H9 (cell line): ENCODE measurements at regions not wholly inside any gene's neighbourhood (a gene's known extent, or its start where the extent isn't known, plus 50 kb on each side); places are given as distances from the start of the nearest gene placed in this dataset.

ENCODE experiments used
- DNase-seq: peaks from one replicate; pipeline ENCODE4 v3.0.0-alpha.2; 2017
- H2AFZ ChIP-seq: one replicate; pipeline ENCODE4 v1.6.1; 2013; ENCODE audit warnings: mild to moderate bottlenecking, low read length, control low read depth, moderate library complexity
- H2AK5ac ChIP-seq: 2 replicates; pipeline ENCODE4 v1.6.1; 2013; ENCODE audit warnings: low read length, control low read depth, mixed read lengths; ENCODE audit not compliant: insufficient read length
- H2BK120ac ChIP-seq: one replicate; pipeline ENCODE4 v1.6.1; 2013; ENCODE audit warnings: low read depth, mild to moderate bottlenecking, low read length, control low read depth, inconsistent platforms; ENCODE audit not compliant: poor library complexity, severe bottlenecking
- H2BK12ac ChIP-seq: 2 replicates; pipeline ENCODE4 v1.6.1; 2013; ENCODE audit warnings: low read length, control low read depth, mixed read lengths, low read depth; ENCODE audit not compliant: insufficient read length
- H2BK15ac ChIP-seq: 2 replicates; pipeline ENCODE4 v1.6.1; 2013; ENCODE audit warnings: low read depth, low read length, control low read depth
- H2BK20ac ChIP-seq: one replicate; pipeline ENCODE4 v1.6.1; 2013; ENCODE audit warnings: low read depth, mild to moderate bottlenecking, low read length, control low read depth, inconsistent platforms; ENCODE audit not compliant: poor library complexity, severe bottlenecking
- H2BK5ac ChIP-seq: 2 replicates; pipeline ENCODE4 v1.6.1; 2013; ENCODE audit warnings: low read length, control low read depth, mixed read lengths; ENCODE audit not compliant: insufficient read length
- H3K14ac ChIP-seq: 2 replicates; pipeline ENCODE4 v1.6.1; 2013; ENCODE audit warnings: low read length, control low read depth; ENCODE audit not compliant: insufficient read depth
- H3K18ac ChIP-seq: 2 replicates; pipeline ENCODE4 v1.6.1; 2013; ENCODE audit warnings: low read depth, mild to moderate bottlenecking, mixed read lengths, low read length, control low read depth; ENCODE audit not compliant: insufficient read length
- H3K23ac ChIP-seq: 2 replicates; pipeline ENCODE4 v1.6.1; 2013; ENCODE audit warnings: low read length, control low read depth, mixed read lengths, low read depth; ENCODE audit not compliant: insufficient read length
- H3K23me2 ChIP-seq: 2 replicates; pipeline ENCODE4 v1.6.1; 2013; ENCODE audit warnings: low read depth, mild to moderate bottlenecking, mixed read lengths, low read length, control low read depth; ENCODE audit not compliant: insufficient read length, poor library complexity, severe bottlenecking
- H3K27ac ChIP-seq: 2 replicates; pipeline ENCODE4 v1.5.1; 2013; ENCODE audit warnings: low read length, control low read depth, mixed read lengths, low read depth; ENCODE audit not compliant: insufficient read length
- H3K27me3 ChIP-seq: 2 replicates; pipeline ENCODE4 v1.6.1; 2013; ENCODE audit warnings: low read length, control low read depth, inconsistent platforms; ENCODE audit not compliant: insufficient read depth
- H3K4ac ChIP-seq: 2 replicates; pipeline ENCODE4 v1.6.1; 2013; ENCODE audit warnings: low read depth, mild to moderate bottlenecking, control low read depth, inconsistent platforms, low read length, moderate library complexity
- H3K4me1 ChIP-seq: 2 replicates; pipeline ENCODE4 v1.6.1; 2013; ENCODE audit warnings: low read length, control low read depth, inconsistent platforms; ENCODE audit not compliant: insufficient read depth
- H3K4me2 ChIP-seq: 2 replicates; pipeline ENCODE4 v1.6.1; 2013; ENCODE audit warnings: low read length, control low read depth, mixed read lengths; ENCODE audit not compliant: insufficient read length, insufficient read depth
- H3K56ac ChIP-seq: 2 replicates; pipeline ENCODE4 v1.6.1; 2013; ENCODE audit warnings: low read depth, mild to moderate bottlenecking, mixed read lengths, low read length, control low read depth; ENCODE audit not compliant: insufficient read length
- H3K79me1 ChIP-seq: 2 replicates; pipeline ENCODE4 v1.6.1; 2013; ENCODE audit warnings: low read depth, mild to moderate bottlenecking, moderate library complexity, low read length, control low read depth, inconsistent platforms; ENCODE audit not compliant: insufficient read depth, poor library complexity, severe bottlenecking
- H3K79me2 ChIP-seq: 2 replicates; pipeline ENCODE4 v1.6.1; 2013; ENCODE audit warnings: low read length, control low read depth, inconsistent platforms; ENCODE audit not compliant: insufficient read depth
- H3K9ac ChIP-seq: 2 replicates; pipeline ENCODE4 v1.6.1; 2013; ENCODE audit warnings: low read length, control low read depth, mixed read lengths; ENCODE audit not compliant: insufficient read length; ENCODE audit errors: extremely low read depth
- H3K9me3 ChIP-seq: one replicate; pipeline ENCODE4 v1.6.1; 2013; ENCODE audit warnings: low read depth, low read length, inconsistent platforms; ENCODE audit not compliant: control insufficient read depth
- H3T11ph ChIP-seq: one replicate; pipeline ENCODE4 v1.6.1; 2013; ENCODE audit warnings: mild to moderate bottlenecking, low read length, control low read depth, inconsistent platforms
- H4K20me1 ChIP-seq: one replicate; pipeline ENCODE4 v1.6.1; 2013; ENCODE audit not compliant: control insufficient read depth, insufficient read length, insufficient read depth
- H4K5ac ChIP-seq: 2 replicates; pipeline ENCODE4 v1.6.1; 2013; ENCODE audit warnings: low read depth, mild to moderate bottlenecking, mixed read lengths, low read length, control low read depth; ENCODE audit not compliant: insufficient read length
- H4K8ac ChIP-seq: replicated peaks from 2 replicates; pipeline ENCODE4 v1.6.1; 2013; ENCODE audit warnings: low read length, control low read depth, mixed read lengths, low read depth; ENCODE audit not compliant: insufficient read length
- H4K91ac ChIP-seq: 2 replicates; pipeline ENCODE4 v1.6.1; 2013; ENCODE audit warnings: low read depth, mild to moderate bottlenecking, moderate library complexity, mixed read lengths, low read length, control low read depth; ENCODE audit not compliant: insufficient read length
- H3K27ac Mint-ChIP-seq, 3 experiments: 2 replicates in 2 of 3; 3 replicates in 1 of 3; pipeline ENCODE4 v1.8.0; 2020 to 2021; ENCODE audit warnings: mixed read lengths in 3 of 3, mild to moderate bottlenecking in 1 of 3, moderate library complexity in 1 of 3
- H3K27me3 Mint-ChIP-seq: 2 replicates; pipeline ENCODE4 v1.8.0; 2021; ENCODE audit warnings: low read depth, mild to moderate bottlenecking, moderate library complexity, mixed read lengths
- H3K36me3 Mint-ChIP-seq, 3 experiments: 2 replicates in 2 of 3; 3 replicates in 1 of 3; pipeline ENCODE4 v1.8.0; 2020 to 2021; ENCODE audit warnings: low read depth in 3 of 3, mixed read lengths in 3 of 3; ENCODE audit not compliant: insufficient read depth in 1 of 3
- H3K4me1 Mint-ChIP-seq, 2 experiments: 2 replicates each; pipeline ENCODE4 v1.8.0; 2020; ENCODE audit warnings: mixed read lengths in 2 of 2
- H3K4me3 Mint-ChIP-seq, 2 experiments: 2 replicates in 1 of 2; 3 replicates in 1 of 2; pipeline ENCODE4 v1.8.0; 2020 to 2021; ENCODE audit warnings: mild to moderate bottlenecking in 2 of 2, mixed read lengths in 2 of 2, moderate library complexity in 1 of 2
- H3K9me3 Mint-ChIP-seq, 2 experiments: 2 replicates in 1 of 2; 3 replicates in 1 of 2; pipeline ENCODE4 v1.8.0; 2020; ENCODE audit warnings: mild to moderate bottlenecking in 2 of 2, mixed read lengths in 2 of 2, moderate library complexity in 1 of 2
- CTCF ChIP-seq: fragments of 200-600 bp; sonication (generic); conservative IDR thresholded peaks from 3 replicates; pipeline ENCODE4 v1.8.0; 2021; ENCODE audit warnings: antibody characterized with exemption, mild to moderate bottlenecking
- WGBS: extraction: QIAGEN DNeasy Blood & Tissue Kit; methylation state at CpG from one replicate; pipeline ENCODE4 v1.1.7; 2013; ENCODE audit warnings: missing lambda C conversion rate, low lambda C conversion rate, mixed read lengths; ENCODE audit not compliant: insufficient read length; ENCODE audit errors: extremely low coverage; 5-methylcytosine and 5-hydroxymethylcytosine counted together

- no peak overlapping the region for H4K8ac ChIP-seq
- H3K36me3 Mint-ChIP-seq: no peaks in the 10 kb centered on the region
- H3K23ac ChIP-seq: no peak overlapping the region
- no peaks in the 10 kb centered on the region for H3K27me3 ChIP-seq
- H4K5ac ChIP-seq: no peak overlapping the region
- H3K14ac ChIP-seq: no peak overlapping the region
- no peaks in the 10 kb centered on the region for H4K20me1 ChIP-seq
- H3K27ac ChIP-seq: no peak overlapping the region
- H2BK12ac ChIP-seq: no peak overlapping the region
- H2AFZ ChIP-seq: no peak overlapping the region
- H2BK15ac ChIP-seq: no peak overlapping the region
- H3K79me2 ChIP-seq: no peaks in the 10 kb centered on the region
- no peak overlapping the region for H3K9ac ChIP-seq
- no peak overlapping the region for H3K18ac ChIP-seq
- H3K9me3 Mint-ChIP-seq: peaks cover 6 to 10% of the 10 kb centered on the region in 2 experiments; a peak in 4 of 5 replicates
- DNase-seq: no peak
- no peaks in the 10 kb centered on the region for H3K79me1 ChIP-seq
- no peak overlapping the region for H2BK120ac ChIP-seq
- H4K91ac ChIP-seq: no peak overlapping the region
- no peak overlapping the region for H2AK5ac ChIP-seq
- peaks cover 0 to 3% of the 10 kb centered on the region in 2 experiments; a peak in 2 of 4 replicates for H3K4me1 Mint-ChIP-seq
- no peak overlapping the region for H3K4me2 ChIP-seq
- no peak overlapping the region for H3T11ph ChIP-seq
- H3K4ac ChIP-seq: no peak overlapping the region
- no peak overlapping the region for H3K4me3 Mint-ChIP-seq
- H3K27me3 Mint-ChIP-seq: no peaks in the 10 kb centered on the region
- no peak overlapping the region for H2BK5ac ChIP-seq
- no peak overlapping the region; a peak in 1 of 7 replicates for H3K27ac Mint-ChIP-seq
- no peaks in the 10 kb centered on the region for H3K9me3 ChIP-seq
- no peak overlapping the region for H3K56ac ChIP-seq
- no peaks in the 10 kb centered on the region for H3K23me2 ChIP-seq
- peaks cover 3% of the 10 kb centered on the region; the same call in 1 of the 2 replicates for H3K4me1 ChIP-seq
- TF ChIP-seq CTCF: no peak
- H2BK20ac ChIP-seq: no peak overlapping the region
- no CpG with 5 or more reads among the region's 2 CpGs for whole genome bisulfite sequencing
Measured at GRCh38 chr1:215423288-215423687, 143.8 kb upstream of the KCTD3 start.
